Breast epithelium (tissue), 4 donors: ENCODE measurements at regions not wholly inside any gene's neighbourhood (a gene's known extent, or its start where the extent isn't known, plus 50 kb on each side); places are given as distances from the start of the nearest gene placed in this dataset.

Experiments
- DNase-seq, 2 donors: peaks; one replicate each; pipeline ENCODE4 v3.0.0-alpha.2; 2019; ENCODE audit warnings: low spot score in 2 of 2
- H3K27ac ChIP-seq, 2 donors: fragments of 200-600 bp; sonication (generic) in 1 of 2; one replicate each; pipeline ENCODE4 v1.5.1; 2016 to 2019; ENCODE audit warnings: mild to moderate bottlenecking in 1 of 2
- H3K27me3 ChIP-seq, 2 donors: fragments of 200-600 bp; sonication (generic) in 1 of 2; one replicate each; pipeline versions ENCODE4 v1.5.1 to v1.6.0; 2017 to 2019; ENCODE audit warnings: control low read depth in 1 of 2, mild to moderate bottlenecking in 1 of 2
- H3K36me3 ChIP-seq: fragments of 200-600 bp; one replicate; pipeline ENCODE4 v1.5.1; 2019
- H3K4me1 ChIP-seq, 2 donors: fragments of 200-600 bp; sonication (generic); one replicate each; pipeline ENCODE4 v1.5.1; 2016 to 2019; ENCODE audit warnings: control low read depth in 1 of 2
- H3K4me3 ChIP-seq, 3 donors: fragments of 200-600 bp; sonication (generic); 1 replicate in 2 of 3; 2 replicates in 1 of 3; pipeline ENCODE4 v1.5.1; 2016 to 2019; ENCODE audit warnings: mild to moderate bottlenecking in 3 of 3, moderate library complexity in 2 of 3
- H3K9me3 ChIP-seq, 2 donors: fragments of 200-600 bp; sonication (generic) in 1 of 2; one replicate each; pipeline ENCODE4 v1.5.1; 2016 to 2019; ENCODE audit warnings: control low read depth in 1 of 2
- POLR2A ChIP-seq: fragments of 450-650 bp; IDR thresholded peaks from one replicate; pipeline ENCODE4 v1.6.1; 2016; ENCODE audit warnings: antibody characterized with exemption, mild to moderate bottlenecking, moderate library complexity
- POLR2AphosphoS5 ChIP-seq, 3 donors: sonication (generic); formaldehyde crosslinking; IDR thresholded peaks; one replicate each; pipeline ENCODE4 v1.6.1; 2017; ENCODE audit warnings: antibody characterized with exemption in 3 of 3
- intact Hi-C: fragments of 100-400 bp; cut with DNase I; formaldehyde crosslinking; loops from one replicate; pipeline ENCODE4 v1.15.1; 2023; ENCODE audit warnings: low total_unique reads
- TF ChIP-seq, protein P1 (sequence below), 3 donors: fragments of 450-650 bp; IDR thresholded peaks; one replicate each; pipeline ENCODE4 v1.5.1; 2016 to 2017; ENCODE audit warnings: antibody characterized with exemption in 3 of 3, mild to moderate bottlenecking in 3 of 3, moderate library complexity in 3 of 3

- intact Hi-C loops: no loop called here
- H3K36me3 ChIP-seq: no peaks in the 10 kb centered on the region
Observed at GRCh38 chr5:117759849-117760499, 1185.4 kb upstream of the SEMA6A start.

DNA sequence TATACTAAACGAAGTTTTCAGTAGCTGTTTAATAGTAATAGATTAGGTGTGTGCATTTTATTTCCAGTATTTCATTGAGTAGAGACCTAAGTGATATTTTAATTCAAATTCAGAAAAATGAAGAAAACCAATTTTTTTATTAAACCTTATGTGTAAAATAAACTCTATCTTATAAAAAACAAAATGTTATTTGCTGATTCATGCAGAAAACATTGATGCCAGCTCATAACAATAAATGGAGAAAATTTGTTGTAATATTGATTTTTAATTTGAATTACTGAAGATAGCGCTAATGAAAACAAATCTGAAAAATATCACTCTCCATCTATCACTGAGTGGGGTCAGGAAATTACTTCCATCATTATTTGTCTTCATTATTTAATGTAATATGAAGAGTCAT is 1177.8 kb upstream of the SEMA6A start:
- Histone ChIP-seq H3K27me3 (no peaks in the 10 kb centered on the region), H3K4me3 (no peak overlapping the region), H3K36me3 (peaks cover 8% of the 10 kb centered on the region), H3K9me3 (no peaks in the 10 kb centered on the region), H3K27ac (no peak overlapping the region), H3K4me1 (no peaks in the 10 kb centered on the region)
- no peak for DNase-seq
- intact Hi-C loops: no loop called here
- TF ChIP-seq, protein P1, sequence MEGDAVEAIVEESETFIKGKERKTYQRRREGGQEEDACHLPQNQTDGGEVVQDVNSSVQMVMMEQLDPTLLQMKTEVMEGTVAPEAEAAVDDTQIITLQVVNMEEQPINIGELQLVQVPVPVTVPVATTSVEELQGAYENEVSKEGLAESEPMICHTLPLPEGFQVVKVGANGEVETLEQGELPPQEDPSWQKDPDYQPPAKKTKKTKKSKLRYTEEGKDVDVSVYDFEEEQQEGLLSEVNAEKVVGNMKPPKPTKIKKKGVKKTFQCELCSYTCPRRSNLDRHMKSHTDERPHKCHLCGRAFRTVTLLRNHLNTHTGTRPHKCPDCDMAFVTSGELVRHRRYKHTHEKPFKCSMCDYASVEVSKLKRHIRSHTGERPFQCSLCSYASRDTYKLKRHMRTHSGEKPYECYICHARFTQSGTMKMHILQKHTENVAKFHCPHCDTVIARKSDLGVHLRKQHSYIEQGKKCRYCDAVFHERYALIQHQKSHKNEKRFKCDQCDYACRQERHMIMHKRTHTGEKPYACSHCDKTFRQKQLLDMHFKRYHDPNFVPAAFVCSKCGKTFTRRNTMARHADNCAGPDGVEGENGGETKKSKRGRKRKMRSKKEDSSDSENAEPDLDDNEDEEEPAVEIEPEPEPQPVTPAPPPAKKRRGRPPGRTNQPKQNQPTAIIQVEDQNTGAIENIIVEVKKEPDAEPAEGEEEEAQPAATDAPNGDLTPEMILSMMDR (IDR thresholded peaks at IDR 0.05): no peak
- TF ChIP-seq POLR2A: no peak
- no peak for TF ChIP-seq POLR2AphosphoS5 (IDR thresholded peaks at IDR 0.05)

More at GRCh38 chr5:117759849-117760499, 1185.4 kb upstream of the SEMA6A start:
- Histone ChIP-seq H3K27me3 (no peaks in the 10 kb centered on the region), H3K9me3 (no peaks in the 10 kb centered on the region), H3K27ac (no peak overlapping the region), H3K4me3 (no peak overlapping the region), H3K4me1 (no peaks in the 10 kb centered on the region)
- DNase-seq: no peak
- no peak for TF ChIP-seq POLR2AphosphoS5 (IDR thresholded peaks at IDR 0.05)
- TF ChIP-seq, protein P1 (IDR thresholded peaks at IDR 0.05): no peak
- TF ChIP-seq POLR2A: no peak

- Histone ChIP-seq H3K27ac (no peak overlapping the region), H3K4me3 (no peak overlapping the region), H3K4me1 (no peaks in the 10 kb centered on the region), H3K9me3 (no peaks in the 10 kb centered on the region), H3K27me3 (no peaks in the 10 kb centered on the region), H3K36me3 (peaks cover 8% of the 10 kb centered on the region)
- no peak for DNase-seq
- TF ChIP-seq, protein P1 (IDR thresholded peaks at IDR 0.05): no peak
- TF ChIP-seq POLR2A (no peak), POLR2AphosphoS5 (IDR thresholded peaks at IDR 0.05) (no peak)
- intact Hi-C loops: no loop called here
Observed at GRCh38 chr5:117748336-117748735, 1173.7 kb upstream of the SEMA6A start.

DNA sequence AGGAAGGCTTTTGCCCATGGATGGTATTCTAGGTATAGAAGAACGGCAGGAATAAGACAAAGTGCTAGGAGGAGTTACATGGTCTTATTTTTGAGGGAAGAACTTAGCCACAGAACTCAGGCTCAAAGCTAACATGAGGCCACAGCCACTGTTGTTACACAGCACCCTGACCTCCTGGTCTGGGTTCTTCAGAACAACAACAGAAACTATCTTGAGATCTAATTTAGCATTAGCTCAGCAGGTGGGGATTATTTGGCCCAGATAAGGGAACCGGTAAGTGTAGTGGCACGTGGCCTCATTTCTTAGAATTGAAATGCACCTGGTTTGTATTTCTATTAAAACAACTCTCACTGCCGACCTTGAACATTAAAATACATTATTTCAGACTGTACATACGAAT is 1168.7 kb upstream of the SEMA6A start:
- TF ChIP-seq, protein P1 (IDR thresholded peaks at IDR 0.05): no peak
- TF ChIP-seq POLR2A: no peak
- no peak for TF ChIP-seq POLR2AphosphoS5 (IDR thresholded peaks at IDR 0.05)
- H3K27ac ChIP-seq: no peak overlapping the region
- no peak overlapping the region for H3K4me3 ChIP-seq
- no peak for DNase-seq
- H3K36me3 ChIP-seq: no peaks in the 10 kb centered on the region
- intact Hi-C loops: no loop called here
- no peaks in the 10 kb centered on the region for H3K27me3 ChIP-seq
- no peaks in the 10 kb centered on the region for H3K4me1 ChIP-seq
- no peaks in the 10 kb centered on the region for H3K9me3 ChIP-seq

- H3K4me1 ChIP-seq: no peaks in the 10 kb centered on the region
- no peaks in the 10 kb centered on the region for H3K36me3 ChIP-seq
- TF ChIP-seq, protein P1 (IDR thresholded peaks at IDR 0.05): no peak
- no peak for TF ChIP-seq POLR2A
- TF ChIP-seq POLR2AphosphoS5 (IDR thresholded peaks at IDR 0.05): no peak
- H3K27me3 ChIP-seq: no peaks in the 10 kb centered on the region
- DNase-seq: no peak
- intact Hi-C loops: no loop called here
- no peak overlapping the region for H3K4me3 ChIP-seq
- H3K9me3 ChIP-seq: no peaks in the 10 kb centered on the region
- H3K27ac ChIP-seq: no peak overlapping the region
Observed at GRCh38 chr5:117741655-117742206, 1167.1 kb upstream of the SEMA6A start.
